Activated CD8-positive, alpha-beta T cell treated with anti-CD3 and anti-CD28 coated beads for 36 hours (primary cell): ENCODE measurements at regions not wholly inside any gene's neighbourhood (a gene's known extent, or its start where the extent isn't known, plus 50 kb on each side); places are given as distances from the start of the nearest gene placed in this dataset.

Source experiments
- ATAC-seq: fragments of 200-7000 bp; cut with Tn5 transposase; one replicate; pipeline ENCODE4 v1.10.0; 2021; ENCODE audit warnings: mild to moderate bottlenecking, moderate library complexity
- CTCF ChIA-PET: fragments of 350-600 bp; sonication (Branson Sonifier 250); formaldehyde crosslinking; loops from one replicate; lab custom pipeline; 2021; ENCODE audit warnings: antibody characterized with exemption; lab: Charles Lee
- POLR2A ChIA-PET: fragments of 350-600 bp; sonication (Branson Sonifier 250); formaldehyde crosslinking; loops from one replicate; lab custom pipeline; 2021; ENCODE audit warnings: antibody characterized with exemption; lab: Charles Lee
- DNase-seq: peaks from one replicate; pipeline ENCODE4 v3.0.0-alpha.2; 2020
- H3K27ac Mint-ChIP-seq: one replicate; pipeline ENCODE4 v1.8.0; 2021; ENCODE audit warnings: mild to moderate bottlenecking, mixed read lengths
- H3K27me3 Mint-ChIP-seq: one replicate; pipeline ENCODE4 v1.8.0; 2021; ENCODE audit warnings: mixed read lengths
- H3K36me3 Mint-ChIP-seq: one replicate; pipeline ENCODE4 v1.8.0; 2021; ENCODE audit warnings: low read depth, mixed read lengths
- H3K4me1 Mint-ChIP-seq: one replicate; pipeline ENCODE4 v1.8.0; 2021; ENCODE audit warnings: low read depth, mixed read lengths
- H3K4me3 Mint-ChIP-seq: one replicate; pipeline ENCODE4 v1.8.0; 2021; ENCODE audit warnings: mild to moderate bottlenecking, moderate library complexity, mixed read lengths
- H3K9me3 Mint-ChIP-seq: one replicate; pipeline ENCODE4 v1.8.0; 2021; ENCODE audit warnings: mixed read lengths
- intact Hi-C: fragments of 100-400 bp; cut with micrococcal nuclease; formaldehyde crosslinking; loops from one replicate; pipeline ENCODE4 v1.10.0; 2022
- TF ChIP-seq, protein P1 (sequence below): fragments of 200-600 bp; IDR thresholded peaks from one replicate; pipeline ENCODE4 v1.8.0; 2022; ENCODE audit warnings: antibody characterized with exemption, mild to moderate bottlenecking

DNA sequence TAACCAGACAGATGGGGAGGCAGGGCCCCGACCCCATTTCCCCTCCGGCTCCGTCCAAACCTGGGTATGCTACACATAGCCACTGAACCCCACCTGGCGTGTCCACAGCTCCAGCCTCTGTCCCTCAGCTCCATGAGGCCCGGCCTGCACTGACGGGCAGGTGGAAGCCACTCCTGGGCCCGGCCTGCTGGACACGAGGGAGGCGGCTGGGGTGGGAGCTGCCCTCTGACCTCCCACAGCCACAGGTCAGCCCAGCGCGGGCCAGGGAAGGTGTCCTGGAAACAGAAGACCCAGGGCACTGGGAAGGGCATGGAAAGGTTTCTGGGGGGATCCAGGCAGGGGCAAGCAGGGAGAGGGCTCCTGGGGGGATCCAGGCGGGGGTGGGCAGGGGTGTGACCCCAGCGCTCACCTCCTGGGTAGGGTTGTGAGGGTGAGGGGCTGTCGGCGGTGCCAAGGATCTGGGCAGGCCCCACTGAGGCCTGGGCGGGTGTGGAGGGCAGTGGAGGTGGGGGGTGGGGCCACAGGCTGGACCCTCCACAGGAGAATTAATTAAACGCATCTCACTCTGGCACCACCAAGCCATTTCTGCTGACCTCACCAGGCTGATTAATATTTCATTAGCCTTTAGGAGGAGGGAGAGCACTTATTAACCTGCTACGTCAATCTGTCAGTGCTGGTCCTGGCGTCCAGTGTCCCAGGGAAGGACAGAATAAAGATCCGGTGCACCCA is 108.9 kb downstream of the UNCX start:
- Mint-ChIP-seq H3K27me3 (peaks cover 9% of the 10 kb centered on the region), H3K36me3 (no peaks in the 10 kb centered on the region), H3K27ac (no peak overlapping the region), H3K4me3 (no peak overlapping the region), H3K9me3 (peaks cover 11% of the 10 kb centered on the region), H3K4me1 (no peaks in the 10 kb centered on the region)
- DNase-seq (no peak), ATAC-seq (no peak)
- POLR2A ChIA-PET: no interaction called here
- CTCF ChIA-PET: no interaction called here
- intact Hi-C loops: no loop called here
- TF ChIP-seq, protein P1, sequence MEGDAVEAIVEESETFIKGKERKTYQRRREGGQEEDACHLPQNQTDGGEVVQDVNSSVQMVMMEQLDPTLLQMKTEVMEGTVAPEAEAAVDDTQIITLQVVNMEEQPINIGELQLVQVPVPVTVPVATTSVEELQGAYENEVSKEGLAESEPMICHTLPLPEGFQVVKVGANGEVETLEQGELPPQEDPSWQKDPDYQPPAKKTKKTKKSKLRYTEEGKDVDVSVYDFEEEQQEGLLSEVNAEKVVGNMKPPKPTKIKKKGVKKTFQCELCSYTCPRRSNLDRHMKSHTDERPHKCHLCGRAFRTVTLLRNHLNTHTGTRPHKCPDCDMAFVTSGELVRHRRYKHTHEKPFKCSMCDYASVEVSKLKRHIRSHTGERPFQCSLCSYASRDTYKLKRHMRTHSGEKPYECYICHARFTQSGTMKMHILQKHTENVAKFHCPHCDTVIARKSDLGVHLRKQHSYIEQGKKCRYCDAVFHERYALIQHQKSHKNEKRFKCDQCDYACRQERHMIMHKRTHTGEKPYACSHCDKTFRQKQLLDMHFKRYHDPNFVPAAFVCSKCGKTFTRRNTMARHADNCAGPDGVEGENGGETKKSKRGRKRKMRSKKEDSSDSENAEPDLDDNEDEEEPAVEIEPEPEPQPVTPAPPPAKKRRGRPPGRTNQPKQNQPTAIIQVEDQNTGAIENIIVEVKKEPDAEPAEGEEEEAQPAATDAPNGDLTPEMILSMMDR: no peak

DNA sequence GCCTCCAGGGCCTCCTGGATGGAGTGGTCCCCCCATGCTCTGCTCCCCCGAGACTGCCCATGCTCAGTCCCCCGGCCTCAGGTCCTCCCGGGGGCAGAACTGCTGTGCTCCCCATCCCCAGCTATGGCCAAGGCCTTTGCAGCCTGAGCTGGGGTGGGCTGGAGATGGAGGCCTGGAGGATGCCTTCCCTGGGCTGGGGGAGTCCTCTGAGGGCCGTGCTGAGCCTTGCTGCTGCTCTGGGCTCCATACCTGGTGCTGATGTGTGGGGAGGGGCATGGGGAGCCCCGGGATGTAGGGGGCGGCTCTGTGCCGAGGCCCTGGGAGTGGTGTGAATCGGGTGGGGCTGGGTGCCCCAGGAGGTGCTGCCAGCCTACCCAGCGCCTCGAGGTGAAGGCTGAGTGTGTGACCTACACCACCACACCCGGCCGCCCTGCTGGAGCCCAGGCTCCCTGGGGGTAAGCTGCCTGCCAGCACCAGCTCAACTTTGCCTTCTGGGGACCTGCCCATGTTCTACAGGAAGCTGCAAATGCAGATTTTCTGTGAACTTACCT is 109.5 kb downstream of the UNCX start:
- H3K9me3 Mint-ChIP-seq: peaks cover 9% of the 10 kb centered on the region
- CTCF ChIA-PET: no interaction called here
- TF ChIP-seq, protein P1: no peak
- H3K36me3 Mint-ChIP-seq: no peaks in the 10 kb centered on the region
- H3K4me3 Mint-ChIP-seq: no peak overlapping the region
- no peak overlapping the region for H3K27ac Mint-ChIP-seq
- intact Hi-C loops: no loop called here
- POLR2A ChIA-PET: no interaction called here
- no peak for ATAC-seq
- H3K4me1 Mint-ChIP-seq: no peaks in the 10 kb centered on the region
- DNase-seq: no peak
- H3K27me3 Mint-ChIP-seq: peaks cover 9% of the 10 kb centered on the region

DNA sequence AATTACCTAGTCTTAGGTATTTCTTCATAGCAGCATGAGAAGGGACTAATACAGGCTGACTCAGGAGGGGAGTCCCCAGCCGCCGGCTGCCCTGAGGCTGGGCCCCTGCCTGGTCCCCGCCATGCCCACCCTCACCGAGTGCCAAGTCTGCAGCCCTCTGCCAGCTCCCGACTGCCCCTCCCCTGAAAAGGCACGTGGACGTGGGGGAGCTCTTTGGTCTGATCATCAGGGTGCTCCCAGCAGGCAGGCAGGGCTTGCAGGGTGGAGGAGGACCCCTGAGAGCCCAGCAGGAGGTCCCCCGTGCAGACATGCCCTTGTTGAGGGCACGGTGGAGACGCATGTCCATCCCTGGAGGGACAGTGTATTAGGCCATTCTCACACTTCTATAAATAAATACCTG is 110.9 kb downstream of the UNCX start:
- DNase-seq (no peak), ATAC-seq (no peak)
- Mint-ChIP-seq H3K9me3 (peaks cover 3% of the 10 kb centered on the region), H3K4me3 (no peak overlapping the region), H3K27ac (no peak overlapping the region), H3K4me1 (no peaks in the 10 kb centered on the region), H3K36me3 (no peaks in the 10 kb centered on the region), H3K27me3 (peaks cover 8% of the 10 kb centered on the region)
- ChIA-PET CTCF (no interaction called here), POLR2A (no interaction called here)
- intact Hi-C loops: no loop called here
- TF ChIP-seq, protein P1: no peak

DNA sequence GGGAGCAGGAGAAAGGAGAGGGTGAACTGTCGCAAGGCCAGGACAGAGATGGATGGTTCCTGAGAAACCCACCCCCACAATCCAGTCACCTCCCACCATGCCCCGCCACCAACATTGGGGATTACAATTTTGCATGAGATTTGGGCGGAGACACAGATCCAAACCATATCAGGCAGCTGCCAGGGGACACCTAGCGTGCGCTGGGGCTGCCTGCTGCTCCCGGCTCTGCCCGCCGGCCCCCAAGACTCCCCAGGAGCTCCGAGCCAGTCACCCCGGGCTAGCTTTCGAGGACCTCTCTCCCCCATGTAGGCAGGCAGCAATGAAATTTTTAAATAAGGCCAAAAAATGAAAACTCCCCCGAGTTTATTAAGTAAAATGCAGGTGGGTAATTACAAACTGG is 111.7 kb downstream of the UNCX start:
- Mint-ChIP-seq H3K27ac (no peak overlapping the region), H3K4me1 (no peaks in the 10 kb centered on the region), H3K36me3 (no peaks in the 10 kb centered on the region), H3K9me3 (no peaks in the 10 kb centered on the region), H3K4me3 (no peak overlapping the region), H3K27me3 (peaks cover 3% of the 10 kb centered on the region)
- ChIA-PET CTCF (no interaction called here), POLR2A (no interaction called here)
- TF ChIP-seq, protein P1: no peak
- intact Hi-C loops: no loop called here
- no peak for DNase-seq
- no peak for ATAC-seq

DNA sequence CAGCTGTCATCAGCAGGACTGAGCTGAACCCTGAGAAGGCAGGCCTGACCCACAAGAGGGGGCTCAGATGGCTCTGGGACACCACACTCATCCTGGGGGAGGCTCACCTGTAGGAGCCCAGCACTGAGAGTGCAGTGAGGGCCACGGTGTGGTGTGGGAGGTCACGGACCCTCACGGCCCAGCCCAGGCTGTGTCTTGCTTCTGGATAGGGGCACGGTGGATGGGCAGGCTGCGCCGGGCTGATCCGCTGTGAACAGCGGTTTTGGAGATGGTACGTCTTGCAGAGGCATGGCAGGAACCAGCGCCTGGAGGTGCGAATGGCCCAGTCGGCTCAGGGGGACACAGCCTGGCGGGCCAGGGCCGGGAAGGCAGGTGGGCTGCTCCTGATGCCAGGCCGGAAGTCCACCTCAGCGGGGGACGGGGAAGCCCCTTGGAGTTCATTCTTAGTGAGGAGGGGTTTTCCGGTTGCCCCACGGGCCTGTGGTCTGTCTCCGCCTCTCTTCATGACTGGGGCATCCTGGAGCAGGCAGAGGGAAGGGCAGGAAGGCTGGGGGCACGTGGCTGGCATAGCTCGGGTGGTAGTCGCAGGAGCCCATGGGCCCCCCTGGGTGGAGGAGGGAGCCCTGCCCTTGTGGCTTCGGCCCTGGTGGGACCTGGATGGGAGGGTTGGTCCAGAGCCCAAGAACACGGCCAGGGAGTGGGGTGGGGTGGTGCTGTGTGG is 112.5 kb downstream of the UNCX start:
- H3K27me3 Mint-ChIP-seq: peaks cover 5% of the 10 kb centered on the region
- TF ChIP-seq, protein P1: no peak
- H3K4me3 Mint-ChIP-seq: no peak overlapping the region
- CTCF ChIA-PET: no interaction called here
- intact Hi-C loops: no loop called here
- H3K27ac Mint-ChIP-seq: no peak overlapping the region
- DNase-seq (no peak), ATAC-seq (no peak)
- POLR2A ChIA-PET: no interaction called here
- H3K9me3 Mint-ChIP-seq: no peaks in the 10 kb centered on the region
- H3K36me3 Mint-ChIP-seq: no peaks in the 10 kb centered on the region
- no peaks in the 10 kb centered on the region for H3K4me1 Mint-ChIP-seq
